ENCODE measurements at regions not wholly inside any gene's neighbourhood (a gene's known extent, or its start where the extent isn't known, plus 50 kb on each side); places are given as distances from the start of the nearest gene placed in this dataset.
A peak's percentile ranks its signal among the peaks of the same experiment; 100 is the strongest.

GRCh38 chr3:124588794-124589193 is 141.5 kb upstream of the UMPS start:
- no peak for DNase-seq

GRCh38 chr3:124591699-124592098 is 138.6 kb upstream of the UMPS start:
- no peak for DNase-seq

GRCh38 chr3:124592658-124593441 is 137.4 kb upstream of the UMPS start:
- DNase-seq: no peak

- no peak for DNase-seq
Observed at GRCh38 chr3:124593442-124593829, 136.8 kb upstream of the UMPS start.

- no peak for DNase-seq
Observed at GRCh38 chr3:124594581-124594980, 135.7 kb upstream of the UMPS start.

- no peak for DNase-seq
Observed at GRCh38 chr3:124597273-124597672, 133.0 kb upstream of the UMPS start.

GRCh38 chr3:124597979-124598378 is 132.3 kb upstream of the UMPS start:
- DNase-seq: no peak

GRCh38 chr3:124599147-124599765 is 131.0 kb upstream of the UMPS start:
- no peak for DNase-seq

- DNase-seq: no peak
Observed at GRCh38 chr3:124599779-124600693, 130.2 kb upstream of the UMPS start.

GRCh38 chr3:124600765-124601164 is 129.5 kb upstream of the UMPS start:
- DNase-seq: no peak

- no peak for DNase-seq
Observed at GRCh38 chr3:124601190-124601589, 129.1 kb upstream of the UMPS start.

GRCh38 chr3:124602980-124603627 is 127.1 kb upstream of the UMPS start:
- no peak for DNase-seq

- no peak for DNase-seq
Observed at GRCh38 chr3:124605781-124606579, 124.3 kb upstream of the UMPS start.

GRCh38 chr3:124607163-124607562 is 123.1 kb upstream of the UMPS start:
- DNase-seq: no peak

- DNase-seq: no peak
Observed at GRCh38 chr3:124609402-124609801, 120.8 kb upstream of the UMPS start.

- no peak for DNase-seq
Observed at GRCh38 chr3:124610130-124610529, 120.1 kb upstream of the UMPS start.

- DNase-seq: no peak
Observed at GRCh38 chr3:124611520-124611919, 118.7 kb upstream of the UMPS start.

- DNase-seq: no peak
Observed at GRCh38 chr3:124615896-124616543, 114.2 kb upstream of the UMPS start.

- no peak for DNase-seq
Observed at GRCh38 chr3:124617177-124617576, 113.1 kb upstream of the UMPS start.

- no peak for DNase-seq
Observed at GRCh38 chr3:124619887-124620599, 110.2 kb upstream of the UMPS start.

GRCh38 chr3:124620600-124621063 is 109.6 kb upstream of the UMPS start:
- DNase-seq: peak in 1 of 2 experiments; percentile 35
